ENCODE measurements at regions not wholly inside any gene's neighbourhood (a gene's known extent, or its start where the extent isn't known, plus 50 kb on each side); places are given as distances from the start of the nearest gene placed in this dataset.

DNA sequence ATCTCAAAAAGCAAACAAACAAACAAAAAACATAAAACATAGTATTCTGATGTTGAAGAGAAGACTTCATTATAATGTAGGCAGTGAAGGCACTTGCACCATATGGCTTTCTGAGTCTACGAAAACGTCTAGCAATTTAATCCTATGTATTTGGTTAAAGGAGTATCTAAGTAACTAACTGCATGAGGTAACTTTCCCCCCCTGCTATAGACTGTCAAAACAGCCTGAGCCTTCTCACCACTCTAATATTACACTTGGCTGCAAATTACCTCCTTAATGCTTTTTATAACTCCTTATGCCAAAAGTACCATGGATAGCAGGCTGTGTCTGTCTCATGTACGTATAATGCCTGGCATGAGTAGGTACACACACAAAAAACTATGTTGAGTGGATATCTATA, 607.6 kb upstream of the FLRT2 start:
- no peak for DNase-seq (ENCODE audit: low read depth)
- TF ChIP-seq POLR2A (IDR thresholded peaks at IDR 0.05; ENCODE audit: extremely low read depth, insufficient read length) (no peak), MYC (IDR thresholded peaks at IDR 0.05; ENCODE audit: low read depth, low read length) (no peak)
- TF ChIP-seq, protein P1, sequence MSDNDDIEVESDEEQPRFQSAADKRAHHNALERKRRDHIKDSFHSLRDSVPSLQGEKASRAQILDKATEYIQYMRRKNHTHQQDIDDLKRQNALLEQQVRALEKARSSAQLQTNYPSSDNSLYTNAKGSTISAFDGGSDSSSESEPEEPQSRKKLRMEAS (IDR thresholded peaks at IDR 0.05; ENCODE audit: low read depth, low read length): no peak
- TF ChIP-seq, protein P2, sequence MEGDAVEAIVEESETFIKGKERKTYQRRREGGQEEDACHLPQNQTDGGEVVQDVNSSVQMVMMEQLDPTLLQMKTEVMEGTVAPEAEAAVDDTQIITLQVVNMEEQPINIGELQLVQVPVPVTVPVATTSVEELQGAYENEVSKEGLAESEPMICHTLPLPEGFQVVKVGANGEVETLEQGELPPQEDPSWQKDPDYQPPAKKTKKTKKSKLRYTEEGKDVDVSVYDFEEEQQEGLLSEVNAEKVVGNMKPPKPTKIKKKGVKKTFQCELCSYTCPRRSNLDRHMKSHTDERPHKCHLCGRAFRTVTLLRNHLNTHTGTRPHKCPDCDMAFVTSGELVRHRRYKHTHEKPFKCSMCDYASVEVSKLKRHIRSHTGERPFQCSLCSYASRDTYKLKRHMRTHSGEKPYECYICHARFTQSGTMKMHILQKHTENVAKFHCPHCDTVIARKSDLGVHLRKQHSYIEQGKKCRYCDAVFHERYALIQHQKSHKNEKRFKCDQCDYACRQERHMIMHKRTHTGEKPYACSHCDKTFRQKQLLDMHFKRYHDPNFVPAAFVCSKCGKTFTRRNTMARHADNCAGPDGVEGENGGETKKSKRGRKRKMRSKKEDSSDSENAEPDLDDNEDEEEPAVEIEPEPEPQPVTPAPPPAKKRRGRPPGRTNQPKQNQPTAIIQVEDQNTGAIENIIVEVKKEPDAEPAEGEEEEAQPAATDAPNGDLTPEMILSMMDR (IDR thresholded peaks at IDR 0.05; ENCODE audit: low read depth, low read length): no peak
- no peak overlapping the region for H3K4me3 ChIP-seq (ENCODE audit: low read depth, low read length)

DNA sequence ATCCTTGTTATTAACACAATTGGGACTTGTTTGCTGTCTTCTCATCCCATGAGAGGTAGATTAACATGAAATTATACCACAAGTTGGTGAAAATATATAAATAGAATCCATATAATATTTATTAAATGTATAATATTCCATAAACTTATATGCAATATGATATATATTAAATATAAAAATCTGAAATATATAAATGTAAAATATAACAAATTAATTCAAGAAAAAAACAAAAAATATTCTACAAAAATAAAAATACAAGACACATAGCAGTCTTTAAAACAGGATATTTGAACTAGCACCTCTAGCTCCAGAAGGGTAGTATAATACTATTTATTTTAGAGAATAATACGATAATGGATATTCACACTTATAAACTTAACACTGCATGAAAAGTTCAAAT, 603.3 kb upstream of the FLRT2 start:
- no peak for TF ChIP-seq MYC (IDR thresholded peaks at IDR 0.05; ENCODE audit: low read depth, low read length)
- TF ChIP-seq, protein P1 (IDR thresholded peaks at IDR 0.05; ENCODE audit: low read depth, low read length): no peak
- TF ChIP-seq POLR2A (IDR thresholded peaks at IDR 0.05; ENCODE audit: extremely low read depth, insufficient read length): no peak
- TF ChIP-seq, protein P2 (IDR thresholded peaks at IDR 0.05; ENCODE audit: low read depth, low read length): no peak
- DNase-seq (ENCODE audit: low read depth): no peak
- H3K4me3 ChIP-seq (ENCODE audit: low read depth, low read length): no peak overlapping the region

DNA sequence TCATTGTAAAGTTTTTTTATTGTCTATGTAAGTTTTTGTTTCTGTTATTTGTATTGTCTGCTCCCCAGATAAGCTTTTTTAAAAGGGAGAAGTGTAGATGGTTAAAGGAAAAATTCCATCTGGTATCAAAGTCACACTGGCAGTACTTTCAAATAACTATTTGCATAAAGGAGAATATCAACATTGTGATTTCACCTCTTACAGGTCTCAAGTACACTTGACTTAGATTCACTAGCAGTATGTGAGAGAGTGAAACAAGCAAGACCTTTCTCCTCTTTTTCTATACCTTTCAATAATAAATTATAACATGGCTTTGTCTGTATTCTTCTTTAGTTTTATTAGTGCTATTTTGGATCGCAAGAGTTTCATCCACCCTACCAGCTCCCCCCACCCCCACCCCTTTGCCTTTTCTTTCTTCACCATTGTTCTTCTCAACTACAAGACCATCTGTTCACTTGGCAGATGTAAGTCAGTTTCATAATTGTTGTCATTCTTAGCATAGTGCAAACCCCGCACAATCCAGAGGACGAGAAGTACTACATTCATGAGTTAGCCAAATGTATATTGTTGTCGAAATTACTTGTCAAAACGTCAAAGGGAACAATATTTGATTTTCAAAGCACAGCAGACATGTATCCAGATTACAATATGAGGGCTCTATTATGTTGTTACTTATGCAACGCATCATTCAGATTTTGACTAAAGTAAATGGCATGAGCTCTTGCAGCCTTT, 602.7 kb upstream of the FLRT2 start:
- TF ChIP-seq, protein P1 (IDR thresholded peaks at IDR 0.05; ENCODE audit: low read depth, low read length): no peak
- TF ChIP-seq, protein P2 (IDR thresholded peaks at IDR 0.05; ENCODE audit: low read depth, low read length): no peak
- TF ChIP-seq MYC (IDR thresholded peaks at IDR 0.05; ENCODE audit: low read depth, low read length) (no peak), POLR2A (IDR thresholded peaks at IDR 0.05; ENCODE audit: extremely low read depth, insufficient read length) (no peak)
- no peak overlapping the region for H3K4me3 ChIP-seq (ENCODE audit: low read depth, low read length)
- DNase-seq (ENCODE audit: low read depth): no peak

DNA sequence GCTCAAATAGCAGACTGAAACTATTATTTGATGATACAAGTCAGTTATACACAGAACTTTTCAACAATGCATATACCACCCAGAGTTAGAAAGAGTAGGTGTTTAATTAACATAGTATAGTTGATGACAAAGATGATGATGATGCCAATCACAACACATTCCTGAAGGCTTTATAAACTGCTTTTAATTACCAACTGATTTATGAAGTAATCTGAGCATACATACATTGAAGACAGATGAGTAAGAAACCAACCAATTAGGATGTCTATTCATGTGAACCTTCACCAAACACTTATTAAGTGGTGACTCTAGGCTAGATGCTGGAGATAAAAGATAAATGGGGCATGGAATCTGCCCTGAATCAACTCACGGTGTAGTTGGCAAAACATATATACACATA, 600.9 kb upstream of the FLRT2 start:
- DNase-seq (ENCODE audit: low read depth): no peak
- TF ChIP-seq, protein P1 (IDR thresholded peaks at IDR 0.05; ENCODE audit: low read depth, low read length): no peak
- TF ChIP-seq MYC (IDR thresholded peaks at IDR 0.05; ENCODE audit: low read depth, low read length): no peak
- TF ChIP-seq, protein P2 (IDR thresholded peaks at IDR 0.05; ENCODE audit: low read depth, low read length): no peak
- TF ChIP-seq POLR2A (IDR thresholded peaks at IDR 0.05; ENCODE audit: extremely low read depth, insufficient read length): no peak
- no peak overlapping the region for H3K4me3 ChIP-seq (ENCODE audit: low read depth, low read length)

DNA sequence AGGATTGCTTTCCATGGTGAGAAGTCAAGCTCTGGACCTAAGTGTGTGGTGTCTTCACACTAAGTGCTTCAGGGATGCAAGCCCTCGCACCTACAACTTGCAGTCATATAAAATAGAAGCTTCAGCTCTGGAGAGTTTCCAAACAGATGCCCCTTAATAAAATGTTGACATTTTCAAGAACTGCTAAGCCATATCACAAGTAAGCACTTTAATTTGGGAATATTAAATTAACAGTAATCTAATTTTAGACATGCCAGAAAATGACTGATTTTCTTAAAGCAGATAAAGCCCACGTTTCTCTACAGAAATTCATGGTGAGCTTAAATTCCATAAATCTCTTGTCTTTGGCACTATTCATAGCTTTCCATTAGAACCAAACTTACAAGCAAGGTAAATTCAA, 600.1 kb upstream of the FLRT2 start:
- no peak for DNase-seq (ENCODE audit: low read depth)
- TF ChIP-seq, protein P1 (IDR thresholded peaks at IDR 0.05; ENCODE audit: low read depth, low read length): no peak
- TF ChIP-seq, protein P2 (IDR thresholded peaks at IDR 0.05; ENCODE audit: low read depth, low read length): no peak
- no peak for TF ChIP-seq POLR2A (IDR thresholded peaks at IDR 0.05; ENCODE audit: extremely low read depth, insufficient read length)
- TF ChIP-seq MYC (IDR thresholded peaks at IDR 0.05; ENCODE audit: low read depth, low read length): no peak
- no peak overlapping the region for H3K4me3 ChIP-seq (ENCODE audit: low read depth, low read length)

All from NB4 (cell line).